Adrenal gland (tissue), 5 donors: ENCODE measurements at regions not wholly inside any gene's neighbourhood (a gene's known extent, or its start where the extent isn't known, plus 50 kb on each side); places are given as distances from the start of the nearest gene placed in this dataset.

ENCODE experiments used
- POLR2A ChIP-seq, 2 donors: fragments of 450-650 bp; IDR thresholded peaks; one replicate each; pipeline ENCODE4 v1.6.1; 2017; ENCODE audit warnings: antibody characterized with exemption in 2 of 2, mild to moderate bottlenecking in 2 of 2, moderate library complexity in 1 of 2
- TF ChIP-seq, protein P1 (sequence below), 6 experiments: fragments of 450-650 bp in 4 of 6; fragments of 200-600 bp in 2 of 6; sonication (generic) in 1 of 6; IDR thresholded peaks; 1 replicate in 5 of 6; 2 replicates in 1 of 6; pipeline versions ENCODE4 v1.5.1 to v1.8.0; 2016 to 2021; ENCODE audit warnings: antibody characterized with exemption in 6 of 6, mild to moderate bottlenecking in 2 of 6, moderate library complexity in 1 of 6
- donor health status: DM: no; HTN: no; CAD: no.

DNA sequence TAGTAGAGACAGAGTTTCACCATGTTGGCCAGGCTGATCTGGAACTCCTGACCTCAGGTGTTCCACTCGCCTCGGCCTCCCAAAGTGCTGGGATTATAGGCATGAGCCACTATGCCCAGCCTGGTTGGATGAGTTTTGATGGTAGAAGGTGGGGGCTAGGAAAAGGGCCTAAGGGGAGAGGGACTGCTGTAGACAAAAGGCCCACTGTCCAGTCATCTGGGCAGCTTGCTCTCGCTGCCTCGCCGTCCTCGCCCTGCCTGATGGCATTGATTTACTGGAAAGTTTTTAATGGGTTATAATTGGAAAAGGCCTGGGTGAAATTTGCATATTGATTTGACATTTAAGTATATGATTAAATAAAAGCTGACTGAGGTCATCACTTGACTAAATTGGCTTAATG is 175.1 kb upstream of the CSF3R start:
- TF ChIP-seq, protein P1, sequence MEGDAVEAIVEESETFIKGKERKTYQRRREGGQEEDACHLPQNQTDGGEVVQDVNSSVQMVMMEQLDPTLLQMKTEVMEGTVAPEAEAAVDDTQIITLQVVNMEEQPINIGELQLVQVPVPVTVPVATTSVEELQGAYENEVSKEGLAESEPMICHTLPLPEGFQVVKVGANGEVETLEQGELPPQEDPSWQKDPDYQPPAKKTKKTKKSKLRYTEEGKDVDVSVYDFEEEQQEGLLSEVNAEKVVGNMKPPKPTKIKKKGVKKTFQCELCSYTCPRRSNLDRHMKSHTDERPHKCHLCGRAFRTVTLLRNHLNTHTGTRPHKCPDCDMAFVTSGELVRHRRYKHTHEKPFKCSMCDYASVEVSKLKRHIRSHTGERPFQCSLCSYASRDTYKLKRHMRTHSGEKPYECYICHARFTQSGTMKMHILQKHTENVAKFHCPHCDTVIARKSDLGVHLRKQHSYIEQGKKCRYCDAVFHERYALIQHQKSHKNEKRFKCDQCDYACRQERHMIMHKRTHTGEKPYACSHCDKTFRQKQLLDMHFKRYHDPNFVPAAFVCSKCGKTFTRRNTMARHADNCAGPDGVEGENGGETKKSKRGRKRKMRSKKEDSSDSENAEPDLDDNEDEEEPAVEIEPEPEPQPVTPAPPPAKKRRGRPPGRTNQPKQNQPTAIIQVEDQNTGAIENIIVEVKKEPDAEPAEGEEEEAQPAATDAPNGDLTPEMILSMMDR (IDR thresholded peaks at IDR 0.05), result no peak
- TF ChIP-seq POLR2A (IDR thresholded peaks at IDR 0.05), result no peak
